GM10248 (cell line): ENCODE measurements at regions not wholly inside any gene's neighbourhood (a gene's known extent, or its start where the extent isn't known, plus 50 kb on each side); places are given as distances from the start of the nearest gene placed in this dataset.
"Not testable (repeated sequence)": the region's sequence is repeated elsewhere in the genome, so short reads cannot be mapped to it uniquely, and the experiment has no call there.

Experiments
- CTCF ChIA-PET: fragments of 300-600 bp; sonication (Branson Sonifier 250); formaldehyde crosslinking; extraction: SDS; loops from one replicate; lab custom pipeline; 2021; ENCODE audit warnings: antibody characterized with exemption; lab: Yijun Ruan, JAX
- POLR2A ChIA-PET: fragments of 350-650 bp; sonication (Branson Sonifier 250); formaldehyde crosslinking; extraction: SDS; loops from one replicate; lab custom pipeline; 2020; ENCODE audit warnings: antibody characterized with exemption; lab: Yijun Ruan, JAX
- DNase-seq: peaks from one replicate; pipeline ENCODE4 v3.0.0; 2012; ENCODE audit errors: extremely low spot score
- CTCF ChIP-seq: IDR thresholded peaks from 2 replicates; pipeline ENCODE4 v1.5.1; 2012; ENCODE audit warnings: mild to moderate bottlenecking, low read depth; ENCODE audit errors: extremely low read depth, missing control alignments, control extremely low read depth

GRCh38 chr1:197842646-197843045 lies 59.8 kb upstream of the C1orf53 start:
- ChIA-PET CTCF (interaction anchor here (1.4 kb wide), 1 partner anchor 320 kb away, joined by 3 read pairs; no protein-coding TSS in a partner anchor), POLR2A (no interaction called here)
- no peak for DNase-seq
- no peak for TF ChIP-seq CTCF

GRCh38 chr1:197841883-197842553 lies 60.4 kb upstream of the C1orf53 start:
- ChIA-PET POLR2A (no interaction called here), CTCF (interaction anchor here (1.4 kb wide), 1 partner anchor 319 kb away, joined by 3 read pairs; no protein-coding TSS in a partner anchor)
- TF ChIP-seq CTCF, result no peak
- DNase-seq, result no peak

GRCh38 chr1:197841158-197841557 lies 61.3 kb upstream of the C1orf53 start:
- ChIA-PET CTCF (interaction anchor here (0.9 to 1.6 kb wide), 2 partner anchors 28 to 226 kb away, joined by 3 read pairs; no protein-coding TSS in a partner anchor), POLR2A (no interaction called here)
- DNase-seq, result no peak
- TF ChIP-seq CTCF, result no peak

DNA sequence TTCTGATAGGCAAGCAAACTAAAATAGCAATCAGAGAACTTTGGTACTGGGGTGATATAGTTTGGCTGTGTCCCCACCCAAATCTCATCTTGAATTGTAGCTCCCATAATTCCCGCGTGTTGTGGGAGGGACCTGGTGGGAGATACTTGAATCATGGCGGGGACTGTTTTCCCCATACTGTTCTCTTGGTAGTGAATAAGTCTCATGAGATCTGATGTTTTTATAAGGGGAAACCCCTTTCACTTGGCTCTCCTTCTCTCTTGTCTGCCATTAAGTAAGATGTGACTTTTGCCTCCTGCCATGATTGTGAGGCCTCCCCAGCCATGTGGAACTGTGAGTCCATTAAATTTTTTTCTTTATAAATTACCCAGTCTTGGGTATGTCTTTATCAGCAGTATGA lies 62.6 kb upstream of the C1orf53 start:
- CTCF ChIA-PET, result interaction anchor here (1.2 to 1.6 kb wide), 2 partner anchors 29 to 224 kb away, joined by 3 to 5 read pairs; no protein-coding TSS in a partner anchor
- DNase-seq, POLR2A ChIA-PET: not testable (repeated sequence)

DNA sequence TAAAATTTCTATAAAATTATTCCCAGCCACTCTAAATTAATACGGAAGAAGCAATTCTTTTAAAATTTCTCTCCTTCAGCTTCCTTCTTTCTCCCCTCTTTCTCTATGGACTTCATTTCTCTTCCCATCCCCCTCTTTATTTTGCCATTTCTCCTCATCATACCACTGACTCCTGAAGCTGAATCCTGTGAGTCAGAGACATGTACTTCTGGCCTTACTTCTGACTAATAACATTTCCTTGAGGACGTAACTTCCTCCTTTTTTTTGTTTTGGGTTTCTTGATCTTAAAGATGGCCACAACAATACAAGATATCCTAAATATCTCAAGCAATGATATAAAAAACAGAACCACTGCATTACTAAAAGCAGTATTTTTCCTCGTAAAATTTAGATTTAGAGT lies 63.6 kb upstream of the DENND1B start:
- CTCF ChIA-PET, result interaction anchor here (1.2 kb wide), 1 partner anchor 30 kb away, joined by 5 read pairs; no protein-coding TSS in a partner anchor

GRCh38 chr1:197837911-197838310 lies 62.6 kb upstream of the DENND1B start:
- no peak for TF ChIP-seq CTCF
- ChIA-PET CTCF (interaction anchor here (1.1 kb wide), 1 partner anchor 32 kb away, joined by 4 read pairs; no protein-coding TSS in a partner anchor), POLR2A (no interaction called here)
- no peak for DNase-seq

More for the DNA sequence above, 63.6 kb upstream of the DENND1B start:
- no peak for DNase-seq
- POLR2A ChIA-PET, result no interaction called here
- TF ChIP-seq CTCF, result no peak

GRCh38 chr1:197836356-197836755 lies 61.1 kb upstream of the DENND1B start:
- DNase-seq, POLR2A ChIA-PET, CTCF ChIA-PET: not testable (repeated sequence)

DNA sequence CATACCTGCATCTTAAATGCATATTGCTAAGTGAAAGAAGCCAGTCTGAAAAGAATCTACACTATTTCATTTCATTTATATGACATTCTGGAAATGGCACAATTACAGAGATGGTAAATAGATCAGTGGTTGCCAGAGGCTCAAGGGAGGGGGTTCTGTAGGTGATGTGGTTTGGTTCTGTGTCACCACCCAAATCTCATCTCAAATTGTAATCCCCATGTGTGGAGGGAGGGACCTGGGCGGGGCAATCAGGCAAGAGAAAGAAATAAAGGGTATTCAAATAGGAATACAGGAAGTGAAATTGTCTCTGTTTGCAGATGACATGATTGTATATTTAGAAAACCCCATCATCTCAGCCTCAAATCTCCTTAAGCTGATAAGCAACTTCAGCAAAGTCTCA lies 53.7 kb upstream of the DENND1B start:
- POLR2A ChIA-PET, DNase-seq, CTCF ChIA-PET: not testable (repeated sequence)
